ENCODE measurements at regions not wholly inside any gene's neighbourhood (a gene's known extent, or its start where the extent isn't known, plus 50 kb on each side); places are given as distances from the start of the nearest gene placed in this dataset.

- Histone ChIP-seq H3K27me3 (ENCODE audit: insufficient read depth, insufficient read length) (peaks cover 2% of the 10 kb centered on the region), H3K9me3 (ENCODE audit: insufficient read depth, low read length) (no peaks in the 10 kb centered on the region), H3K36me3 (ENCODE audit: insufficient read depth, insufficient read length, low read length) (no peaks in the 10 kb centered on the region), H3K4me3 (ENCODE audit: insufficient read length, low read depth) (no peak overlapping the region), H3K4me1 (ENCODE audit: insufficient read depth, insufficient read length) (no peaks in the 10 kb centered on the region), H3K9ac (ENCODE audit: insufficient read length, low read depth) (no peak overlapping the region)
- DNase-seq (ENCODE audit: low read depth, low spot score), result no peak
- TF ChIP-seq YY1 (IDR thresholded peaks at IDR 0.05; ENCODE audit: insufficient read depth, insufficient read length), result no peak
- no peak for TF ChIP-seq SUZ12 (IDR thresholded peaks at IDR 0.05; ENCODE audit: extremely low read depth, insufficient read depth, insufficient read length)
- TF ChIP-seq ZNF274 (IDR thresholded peaks at IDR 0.05; ENCODE audit: low read depth, low read length), result no peak
Measured at GRCh38 chr7:25822823-25823222, 329.2 kb upstream of the NFE2L3 start.

- Histone ChIP-seq H3K36me3 (ENCODE audit: insufficient read depth, insufficient read length, low read length) (no peaks in the 10 kb centered on the region), H3K9me3 (ENCODE audit: insufficient read depth, low read length) (no peaks in the 10 kb centered on the region), H3K4me1 (ENCODE audit: insufficient read depth, insufficient read length) (no peaks in the 10 kb centered on the region), H3K27me3 (ENCODE audit: insufficient read depth, insufficient read length) (peaks cover 2% of the 10 kb centered on the region), H3K4me3 (ENCODE audit: insufficient read length, low read depth) (no peak overlapping the region), H3K9ac (ENCODE audit: insufficient read length, low read depth) (no peak overlapping the region)
- TF ChIP-seq ZNF274 (IDR thresholded peaks at IDR 0.05; ENCODE audit: low read depth, low read length) (no peak), YY1 (IDR thresholded peaks at IDR 0.05; ENCODE audit: insufficient read depth, insufficient read length) (no peak), SUZ12 (IDR thresholded peaks at IDR 0.05; ENCODE audit: extremely low read depth, insufficient read depth, insufficient read length) (no peak)
- DNase-seq (ENCODE audit: low read depth, low spot score), result no peak
Measured at GRCh38 chr7:25823571-25823970, 328.4 kb upstream of the NFE2L3 start.

GRCh38 chr7:25828468-25828867 is 323.5 kb upstream of the NFE2L3 start:
- Histone ChIP-seq H3K36me3 (ENCODE audit: insufficient read depth, insufficient read length, low read length) (no peaks in the 10 kb centered on the region), H3K4me1 (ENCODE audit: insufficient read depth, insufficient read length) (no peaks in the 10 kb centered on the region), H3K9ac (ENCODE audit: insufficient read length, low read depth) (no peak overlapping the region), H3K4me3 (ENCODE audit: insufficient read length, low read depth) (no peak overlapping the region), H3K9me3 (ENCODE audit: insufficient read depth, low read length) (no peaks in the 10 kb centered on the region), H3K27me3 (ENCODE audit: insufficient read depth, insufficient read length) (peaks cover under 1% of the 10 kb centered on the region)
- TF ChIP-seq YY1 (IDR thresholded peaks at IDR 0.05; ENCODE audit: insufficient read depth, insufficient read length), result no peak
- no peak for TF ChIP-seq SUZ12 (IDR thresholded peaks at IDR 0.05; ENCODE audit: extremely low read depth, insufficient read depth, insufficient read length)
- TF ChIP-seq ZNF274 (IDR thresholded peaks at IDR 0.05; ENCODE audit: low read depth, low read length), result no peak
- no peak for DNase-seq (ENCODE audit: low read depth, low spot score)

GRCh38 chr7:25829663-25830062 is 322.3 kb upstream of the NFE2L3 start:
- Histone ChIP-seq H3K9me3 (ENCODE audit: insufficient read depth, low read length) (no peaks in the 10 kb centered on the region), H3K9ac (ENCODE audit: insufficient read length, low read depth) (no peak overlapping the region), H3K36me3 (ENCODE audit: insufficient read depth, insufficient read length, low read length) (no peaks in the 10 kb centered on the region), H3K4me1 (ENCODE audit: insufficient read depth, insufficient read length) (no peaks in the 10 kb centered on the region), H3K4me3 (ENCODE audit: insufficient read length, low read depth) (no peak overlapping the region), H3K27me3 (ENCODE audit: insufficient read depth, insufficient read length) (no peaks in the 10 kb centered on the region)
- DNase-seq (ENCODE audit: low read depth, low spot score), result no peak
- TF ChIP-seq YY1 (IDR thresholded peaks at IDR 0.05; ENCODE audit: insufficient read depth, insufficient read length) (no peak), ZNF274 (IDR thresholded peaks at IDR 0.05; ENCODE audit: low read depth, low read length) (no peak), SUZ12 (IDR thresholded peaks at IDR 0.05; ENCODE audit: extremely low read depth, insufficient read depth, insufficient read length) (no peak)

- Histone ChIP-seq H3K9me3 (ENCODE audit: insufficient read depth, low read length) (no peaks in the 10 kb centered on the region), H3K4me1 (ENCODE audit: insufficient read depth, insufficient read length) (no peaks in the 10 kb centered on the region), H3K4me3 (ENCODE audit: insufficient read length, low read depth) (no peak overlapping the region), H3K9ac (ENCODE audit: insufficient read length, low read depth) (no peak overlapping the region), H3K36me3 (ENCODE audit: insufficient read depth, insufficient read length, low read length) (no peaks in the 10 kb centered on the region), H3K27me3 (ENCODE audit: insufficient read depth, insufficient read length) (no peaks in the 10 kb centered on the region)
- no peak for DNase-seq (ENCODE audit: low read depth, low spot score)
- TF ChIP-seq SUZ12 (IDR thresholded peaks at IDR 0.05; ENCODE audit: extremely low read depth, insufficient read depth, insufficient read length), result no peak
- TF ChIP-seq YY1 (IDR thresholded peaks at IDR 0.05; ENCODE audit: insufficient read depth, insufficient read length), result no peak
Measured at GRCh38 chr7:25830215-25830614, 321.8 kb upstream of the NFE2L3 start.

- H3K4me3 ChIP-seq (ENCODE audit: insufficient read length, low read depth), result no peak overlapping the region
- H3K36me3 ChIP-seq (ENCODE audit: insufficient read depth, insufficient read length, low read length), result no peaks in the 10 kb centered on the region
- DNase-seq (ENCODE audit: low read depth, low spot score), result no peak
- no peaks in the 10 kb centered on the region for H3K4me1 ChIP-seq (ENCODE audit: insufficient read depth, insufficient read length)
- H3K9me3 ChIP-seq (ENCODE audit: insufficient read depth, low read length), result no peaks in the 10 kb centered on the region
- H3K9ac ChIP-seq (ENCODE audit: insufficient read length, low read depth), result no peak overlapping the region
- TF ChIP-seq SUZ12 (IDR thresholded peaks at IDR 0.05; ENCODE audit: extremely low read depth, insufficient read depth, insufficient read length) (no peak), ZNF274 (IDR thresholded peaks at IDR 0.05; ENCODE audit: low read depth, low read length) (no peak), YY1 (IDR thresholded peaks at IDR 0.05; ENCODE audit: insufficient read depth, insufficient read length) (no peak)
- H3K27me3 ChIP-seq (ENCODE audit: insufficient read depth, insufficient read length), result no peaks in the 10 kb centered on the region
Measured at GRCh38 chr7:25831062-25831691, 320.8 kb upstream of the NFE2L3 start.

- TF ChIP-seq ZNF274 (IDR thresholded peaks at IDR 0.05; ENCODE audit: low read depth, low read length) (no peak), SUZ12 (IDR thresholded peaks at IDR 0.05; ENCODE audit: extremely low read depth, insufficient read depth, insufficient read length) (no peak), YY1 (IDR thresholded peaks at IDR 0.05; ENCODE audit: insufficient read depth, insufficient read length) (no peak)
- DNase-seq (ENCODE audit: low read depth, low spot score), result no peak
Measured at GRCh38 chr7:25831831-25832411, 320.1 kb upstream of the NFE2L3 start.

More at GRCh38 chr7:25831831-25832411, 320.1 kb upstream of the NFE2L3 start:
- Histone ChIP-seq H3K4me1 (ENCODE audit: insufficient read depth, insufficient read length) (no peaks in the 10 kb centered on the region), H3K9me3 (ENCODE audit: insufficient read depth, low read length) (no peaks in the 10 kb centered on the region), H3K4me3 (ENCODE audit: insufficient read length, low read depth) (no peak overlapping the region), H3K36me3 (ENCODE audit: insufficient read depth, insufficient read length, low read length) (no peaks in the 10 kb centered on the region), H3K9ac (ENCODE audit: insufficient read length, low read depth) (no peak overlapping the region), H3K27me3 (ENCODE audit: insufficient read depth, insufficient read length) (no peaks in the 10 kb centered on the region)

Measured in NT2/D1 (cell line).